CD14-positive monocyte (primary cell): ENCODE measurements at regions not wholly inside any gene's neighbourhood (a gene's known extent, or its start where the extent isn't known, plus 50 kb on each side); places are given as distances from the start of the nearest gene placed in this dataset.

Experiments
- DNase-seq, 3 donors: peaks; one replicate each; pipeline ENCODE4 v3.0.0-alpha.2; 2011 to 2022
- H2AFZ ChIP-seq: 2 replicates; pipeline ENCODE4 v1.6.0; 2012; ENCODE audit warnings: mild to moderate bottlenecking, low read depth, low read length, inconsistent platforms; ENCODE audit not compliant: insufficient read depth, poor library complexity, severe bottlenecking
- H3K27ac ChIP-seq, 2 donors: 1 replicate in 1 of 2; 2 replicates in 1 of 2; pipeline ENCODE4 v1.5.1; 2012 to 2013; ENCODE audit warnings: low read length in 2 of 2, control low read depth in 1 of 2, inconsistent platforms in 1 of 2, low read depth in 1 of 2, mild to moderate bottlenecking in 1 of 2
- H3K27me3 ChIP-seq, 2 donors: one replicate each; pipeline versions ENCODE4 v1.6.0 to v1.6.1; 2011 to 2013; ENCODE audit warnings: low read length in 2 of 2; ENCODE audit not compliant: control insufficient read depth in 2 of 2, insufficient read depth in 2 of 2
- H3K36me3 ChIP-seq, 2 donors: replicated peaks in 1 of 2; 1 replicate in 1 of 2; 2 replicates in 1 of 2; pipeline versions ENCODE4 v1.5.1 to v1.6.1; 2012 to 2013; ENCODE audit warnings: low read length in 2 of 2, control low read depth in 1 of 2, inconsistent platforms in 1 of 2, mild to moderate bottlenecking in 1 of 2; ENCODE audit not compliant: insufficient read depth in 2 of 2, control insufficient read depth in 1 of 2
- H3K4me1 ChIP-seq, 2 donors: 1 replicate in 1 of 2; 2 replicates in 1 of 2; pipeline versions ENCODE4 v1.5.1 to v1.6.1; 2012 to 2013; ENCODE audit warnings: low read length in 2 of 2, control low read depth in 1 of 2, inconsistent platforms in 1 of 2, mild to moderate bottlenecking in 1 of 2, moderate library complexity in 1 of 2; ENCODE audit not compliant: insufficient read depth in 2 of 2, control insufficient read depth in 1 of 2
- H3K4me2 ChIP-seq: replicated peaks from 2 replicates; pipeline ENCODE3; 2012; ENCODE audit warnings: low read length, moderate library complexity, mild to moderate bottlenecking; ENCODE audit not compliant: poor library complexity, severe bottlenecking; ENCODE audit errors: extremely low read depth
- H3K4me3 ChIP-seq, 3 experiments: fragments of 200-600 bp in 1 of 3; sonication (generic) in 1 of 3; replicated peaks in 1 of 3; 1 replicate in 2 of 3; 2 replicates in 1 of 3; pipeline ENCODE4 v1.5.1; 2011 to 2013; ENCODE audit warnings: low read length in 3 of 3, mild to moderate bottlenecking in 3 of 3, control low read depth in 2 of 3, low read depth in 2 of 3, inconsistent platforms in 1 of 3, moderate library complexity in 1 of 3
- H3K79me2 ChIP-seq: 2 replicates; pipeline ENCODE4 v1.6.0; 2012; ENCODE audit warnings: mild to moderate bottlenecking, control low read depth, inconsistent platforms, low read length, moderate library complexity; ENCODE audit not compliant: insufficient read depth
- H3K9ac ChIP-seq: 2 replicates; pipeline ENCODE4 v1.6.0; 2017; ENCODE audit warnings: low read length, mild to moderate bottlenecking; ENCODE audit not compliant: insufficient read depth, poor library complexity, severe bottlenecking
- H3K9me3 ChIP-seq, 2 donors: replicated peaks in 1 of 2; 1 replicate in 1 of 2; 2 replicates in 1 of 2; pipeline versions ENCODE4 v1.5.1 to v1.6.1; 2012 to 2013; ENCODE audit warnings: low read length in 2 of 2, control low read depth in 1 of 2; ENCODE audit not compliant: control insufficient read depth in 1 of 2, insufficient read depth in 1 of 2
- H4K20me1 ChIP-seq: 2 replicates; pipeline ENCODE4 v1.6.0; 2012; ENCODE audit warnings: mild to moderate bottlenecking, low read length, control low read depth, moderate library complexity; ENCODE audit not compliant: insufficient read depth
- H3K27ac Mint-ChIP-seq, 7 donors: one replicate each; pipeline ENCODE4 v1.8.0; 2020; ENCODE audit warnings: mild to moderate bottlenecking in 7 of 7, mixed read lengths in 7 of 7, moderate library complexity in 6 of 7, inconsistent platforms in 2 of 7
- H3K27me3 Mint-ChIP-seq, 3 donors: one replicate each; pipeline ENCODE4 v1.8.0; 2021 to 2022; ENCODE audit warnings: low read depth in 3 of 3, mild to moderate bottlenecking in 3 of 3, mixed read lengths in 3 of 3, moderate library complexity in 3 of 3, inconsistent platforms in 1 of 3
- H3K36me3 Mint-ChIP-seq, 2 donors: one replicate each; pipeline ENCODE4 v1.8.0; 2020; ENCODE audit warnings: mixed read lengths in 2 of 2, inconsistent platforms in 1 of 2, mild to moderate bottlenecking in 1 of 2
- H3K4me1 Mint-ChIP-seq: one replicate; pipeline ENCODE4 v1.8.0; 2020; ENCODE audit warnings: mild to moderate bottlenecking, mixed read lengths
- H3K4me3 Mint-ChIP-seq, 2 donors: one replicate each; pipeline ENCODE4 v1.8.0; 2020; ENCODE audit warnings: mild to moderate bottlenecking in 2 of 2, mixed read lengths in 2 of 2, moderate library complexity in 1 of 2
- H3K9me3 Mint-ChIP-seq, 7 donors: one replicate each; pipeline ENCODE4 v1.8.0; 2020 to 2022; ENCODE audit warnings: mixed read lengths in 7 of 7, mild to moderate bottlenecking in 6 of 7, moderate library complexity in 6 of 7, inconsistent platforms in 2 of 7
- CTCF ChIP-seq: fragments of 200-600 bp; IDR thresholded peaks from one replicate; pipeline ENCODE4 v1.8.0; 2022; ENCODE audit warnings: antibody characterized with exemption, mild to moderate bottlenecking
- WGBS: methylation state at CpG from one replicate; pipeline ENCODE4 v1.1.5; 2013; ENCODE audit warnings: missing lambda C conversion rate; ENCODE audit not compliant: insufficient coverage; 5-methylcytosine and 5-hydroxymethylcytosine counted together
- intact Hi-C, 2 donors: fragments of 100-400 bp; cut with micrococcal nuclease; formaldehyde crosslinking; loops; one replicate each; pipeline versions ENCODE4 v1.15.0 to v1.15.1; 2023

- Histone ChIP-seq H3K4me2 (no peak overlapping the region), H3K4me3 (no peak overlapping the region), H3K9ac (no peak overlapping the region), H3K36me3 (no peaks in the 10 kb centered on the region), H3K27me3 (no peaks in the 10 kb centered on the region), H3K27ac (no peak overlapping the region), H3K9me3 (no peaks in the 10 kb centered on the region), H4K20me1 (no peaks in the 10 kb centered on the region), H2AFZ (no peak overlapping the region), H3K4me1 (no peaks in the 10 kb centered on the region), H3K79me2 (no peaks in the 10 kb centered on the region)
- Mint-ChIP-seq H3K27me3 (peaks cover 0 to 1% (median 0%) of the 10 kb centered on the region in 3 donors), H3K36me3 (no peaks in the 10 kb centered on the region), H3K4me3 (no peak overlapping the region), H3K9me3 (peaks cover 0 to 5% (median 0%) of the 10 kb centered on the region in 7 donors), H3K27ac (no peak overlapping the region), H3K4me1 (no peaks in the 10 kb centered on the region)
- intact Hi-C loops, result no loop called here
- TF ChIP-seq CTCF, result no peak
- DNase-seq, result no peak
- WGBS, result no CpG with 5 or more reads among the region's 1 CpG
Measured at GRCh38 chr4:134905061-134905460, 703.5 kb upstream of the PABPC4L start.

GRCh38 chr4:134888156-134888555, 686.6 kb upstream of the PABPC4L start:
- no peaks in the 10 kb centered on the region for H3K9me3 ChIP-seq
- Mint-ChIP-seq H3K36me3 (no peaks in the 10 kb centered on the region), H3K27me3 (no peaks in the 10 kb centered on the region), H3K9me3 (peaks cover 0 to 1% (median 0%) of the 10 kb centered on the region in 7 donors), H3K4me1 (no peaks in the 10 kb centered on the region), H3K27ac (no peak overlapping the region), H3K4me3 (no peak overlapping the region)
- H3K36me3 ChIP-seq, result no peaks in the 10 kb centered on the region
- H3K4me1 ChIP-seq, result no peaks in the 10 kb centered on the region
- no peak overlapping the region for H3K4me2 ChIP-seq
- no peak overlapping the region for H3K4me3 ChIP-seq
- WGBS, result no CpG with 5 or more reads among the region's 2 CpGs
- no peak overlapping the region for H2AFZ ChIP-seq
- H3K27ac ChIP-seq, result no peak overlapping the region
- H3K9ac ChIP-seq, result no peak overlapping the region
- intact Hi-C loops, result no loop called here
- no peaks in the 10 kb centered on the region for H3K27me3 ChIP-seq
- DNase-seq, result no peak
- H3K79me2 ChIP-seq, result no peaks in the 10 kb centered on the region
- no peak for TF ChIP-seq CTCF
- H4K20me1 ChIP-seq, result no peaks in the 10 kb centered on the region
